B cell (primary cell): ENCODE measurements at regions not wholly inside any gene's neighbourhood (a gene's known extent, or its start where the extent isn't known, plus 50 kb on each side); places are given as distances from the start of the nearest gene placed in this dataset.

Experiments
- CTCF ChIP-seq: fragments of 200-600 bp; IDR thresholded peaks from one replicate; pipeline ENCODE4 v1.8.0; 2022; ENCODE audit warnings: antibody characterized with exemption, mild to moderate bottlenecking
- EZH2 ChIP-seq: IDR thresholded peaks from 2 replicates; pipeline ENCODE4 v1.6.1; 2012; ENCODE audit warnings: borderline replicate concordance, low read depth, mild to moderate bottlenecking, moderate library complexity, low read length; ENCODE audit not compliant: insufficient read depth, poor library complexity, severe bottlenecking

DNA sequence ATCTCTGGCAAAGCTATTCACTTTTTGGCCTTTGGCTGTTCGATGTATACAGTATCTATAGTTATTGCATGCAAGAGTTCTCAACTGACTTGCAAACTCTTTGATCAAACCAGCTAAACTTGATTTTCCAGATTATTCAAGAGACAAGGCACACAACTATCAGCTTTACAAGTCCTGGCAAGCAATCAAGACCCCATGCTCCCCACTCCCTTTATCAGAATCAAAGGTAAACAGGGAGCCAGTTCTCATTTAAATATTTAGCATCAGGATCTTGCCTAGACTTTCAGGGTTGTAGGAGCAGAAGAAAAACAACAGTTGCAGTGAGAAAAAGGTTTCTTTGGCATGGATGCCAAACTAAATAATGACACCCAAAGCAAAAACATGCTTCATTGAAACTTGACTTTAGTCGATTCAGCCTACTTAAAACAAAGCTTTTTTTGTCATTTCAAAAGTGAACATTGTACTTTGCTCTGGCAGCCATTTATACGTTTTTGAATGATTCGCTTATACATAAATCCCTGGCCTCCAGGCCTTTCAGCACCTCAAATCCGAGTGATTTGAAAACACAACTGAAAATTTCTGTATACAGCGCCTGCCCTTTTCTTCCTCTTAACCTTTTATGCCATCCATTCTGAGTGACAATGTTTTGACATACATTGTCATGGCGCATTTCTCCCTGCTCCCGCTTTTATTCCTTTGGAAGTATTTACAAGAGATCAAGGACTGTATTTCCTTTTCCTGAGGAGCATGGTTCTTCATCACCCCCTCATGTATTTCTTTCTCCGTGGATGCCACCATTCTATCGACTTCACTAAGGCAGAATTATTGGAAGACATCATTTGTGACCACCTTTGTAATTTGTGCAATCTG, 340.8 kb downstream of the KLF5 start:
- TF ChIP-seq CTCF (no peak), EZH2 (no peak)
